B cell (primary cell): ENCODE measurements at regions not wholly inside any gene's neighbourhood (a gene's known extent, or its start where the extent isn't known, plus 50 kb on each side); places are given as distances from the start of the nearest gene placed in this dataset.

Experiments used
- ATAC-seq: fragments of 200-7000 bp; cut with Tn5 transposase; one replicate; pipeline ENCODE4 v1.10.0; 2021; ENCODE audit warnings: low read depth, mild to moderate bottlenecking, moderate number of reproducible peaks, moderate library complexity
- CTCF ChIA-PET: fragments of 350-600 bp; sonication (Branson Sonifier 250); formaldehyde crosslinking; loops from one replicate; lab custom pipeline; 2021; ENCODE audit warnings: antibody characterized with exemption, inconsistent platforms; lab: Charles Lee
- POLR2A ChIA-PET: fragments of 350-600 bp; sonication (Branson Sonifier 250); formaldehyde crosslinking; loops from one replicate; lab custom pipeline; 2021; ENCODE audit warnings: antibody characterized with exemption; lab: Charles Lee
- DNase-seq: peaks from one replicate; pipeline ENCODE4 v3.0.0; 2013
- H2AFZ ChIP-seq: 2 replicates; pipeline ENCODE4 v1.6.1; 2012; ENCODE audit warnings: mild to moderate bottlenecking, low read depth, low read length; ENCODE audit not compliant: insufficient read depth, poor library complexity, severe bottlenecking
- H3K27ac ChIP-seq, 2 donors: 1 replicate in 1 of 2; 2 replicates in 1 of 2; pipeline ENCODE4 v1.5.1; 2012 to 2013; ENCODE audit warnings: low read length in 2 of 2, mild to moderate bottlenecking in 2 of 2, moderate library complexity in 1 of 2
- H3K27me3 ChIP-seq, 4 experiments: fragments of 200-600 bp in 1 of 4; sonication (generic) in 1 of 4; replicated peaks in 1 of 4; 1 replicate in 2 of 4; 2 replicates in 2 of 4; pipeline versions ENCODE4 v1.6.1 to v1.7.0; 2013 to 2016; ENCODE audit warnings: low read length in 3 of 4, mild to moderate bottlenecking in 2 of 4, mixed read lengths in 1 of 4, moderate library complexity in 1 of 4; ENCODE audit not compliant: insufficient read depth in 4 of 4, control insufficient read depth in 3 of 4; ENCODE audit errors: control extremely low read depth in 1 of 4
- H3K36me3 ChIP-seq, 2 experiments: replicated peaks in 1 of 2; 1 replicate in 1 of 2; 2 replicates in 1 of 2; pipeline versions ENCODE4 v1.6.1 to v1.7.1; 2013; ENCODE audit warnings: low read length in 1 of 2; ENCODE audit not compliant: insufficient read depth in 2 of 2, control insufficient read depth in 1 of 2; ENCODE audit errors: control extremely low read depth in 1 of 2, extremely low read depth in 1 of 2
- H3K4me1 ChIP-seq, 2 donors: fragments of 200-600 bp in 1 of 2; sonication (generic) in 1 of 2; 1 replicate in 1 of 2; 2 replicates in 1 of 2; pipeline versions ENCODE4 v1.5.1 to v1.6.1; 2013 to 2017; ENCODE audit warnings: low read length in 2 of 2; ENCODE audit not compliant: control insufficient read depth in 2 of 2, insufficient read depth in 2 of 2
- H3K4me2 ChIP-seq: replicated peaks from 2 replicates; pipeline ENCODE3; 2012; ENCODE audit warnings: mild to moderate bottlenecking, low read depth, low read length; ENCODE audit not compliant: poor library complexity, severe bottlenecking
- H3K4me3 ChIP-seq, 5 experiments: fragments of 200-600 bp in 1 of 5; sonication (generic) in 1 of 5; 1 replicate in 3 of 5; 2 replicates in 2 of 5; pipeline versions ENCODE4 v1.5.1 to v1.7.0; 2011 to 2016; ENCODE audit warnings: low read length in 4 of 5, mild to moderate bottlenecking in 4 of 5, low read depth in 2 of 5, control low read depth in 1 of 5, moderate library complexity in 1 of 5; ENCODE audit not compliant: insufficient read depth in 1 of 5; ENCODE audit errors: control extremely low read depth in 1 of 5, extremely low read depth in 1 of 5
- H3K79me2 ChIP-seq: fragments of 200-600 bp; sonication (generic); one replicate; pipeline ENCODE4 v1.6.0; 2016; ENCODE audit warnings: low read length; ENCODE audit not compliant: control insufficient read depth, insufficient read depth
- H3K9ac ChIP-seq: fragments of 200-600 bp; sonication (generic); 2 replicates; pipeline ENCODE4 v1.6.1; 2017; ENCODE audit warnings: mild to moderate bottlenecking, low read length, moderate library complexity
- H3K9me3 ChIP-seq, 3 donors: one replicate each; pipeline versions ENCODE4 v1.6.1 to v1.7.1; 2013; ENCODE audit warnings: low read length in 2 of 3; ENCODE audit not compliant: control insufficient read depth in 2 of 3, insufficient read depth in 1 of 3; ENCODE audit errors: control extremely low read depth in 1 of 3
- H4K20me1 ChIP-seq: 2 replicates; pipeline ENCODE4 v1.6.0; 2012; ENCODE audit warnings: mild to moderate bottlenecking, low read length; ENCODE audit not compliant: insufficient read depth, control insufficient read depth, poor library complexity, severe bottlenecking
- H3K27ac Mint-ChIP-seq: one replicate; pipeline ENCODE4 v1.8.0; 2021; ENCODE audit warnings: mixed read lengths
- H3K27me3 Mint-ChIP-seq: one replicate; pipeline ENCODE4 v1.8.0; 2021; ENCODE audit warnings: mixed read lengths
- H3K4me1 Mint-ChIP-seq: one replicate; pipeline ENCODE4 v1.8.0; 2021; ENCODE audit warnings: mixed read lengths
- H3K4me3 Mint-ChIP-seq: one replicate; pipeline ENCODE4 v1.8.0; 2021; ENCODE audit warnings: mixed read lengths
- H3K9me3 Mint-ChIP-seq: one replicate; pipeline ENCODE4 v1.8.0; 2022; ENCODE audit warnings: mixed read lengths; ENCODE audit not compliant: insufficient read depth
- EZH2 ChIP-seq: IDR thresholded peaks from 2 replicates; pipeline ENCODE4 v1.6.1; 2012; ENCODE audit warnings: borderline replicate concordance, low read depth, mild to moderate bottlenecking, moderate library complexity, low read length; ENCODE audit not compliant: insufficient read depth, poor library complexity, severe bottlenecking
- WGBS: methylation state at CpG from one replicate; pipeline ENCODE4 v1.1.5; 2013; ENCODE audit warnings: missing lambda C conversion rate; ENCODE audit not compliant: insufficient coverage; 5-methylcytosine and 5-hydroxymethylcytosine counted together
- intact Hi-C: fragments of 100-400 bp; cut with micrococcal nuclease; formaldehyde crosslinking; loops from one replicate; pipeline ENCODE4 v1.10.0; 2022
- TF ChIP-seq, protein P1 (sequence below): fragments of 200-600 bp; IDR thresholded peaks from one replicate; pipeline ENCODE4 v1.8.0; 2022; ENCODE audit warnings: antibody characterized with exemption, mild to moderate bottlenecking

DNA sequence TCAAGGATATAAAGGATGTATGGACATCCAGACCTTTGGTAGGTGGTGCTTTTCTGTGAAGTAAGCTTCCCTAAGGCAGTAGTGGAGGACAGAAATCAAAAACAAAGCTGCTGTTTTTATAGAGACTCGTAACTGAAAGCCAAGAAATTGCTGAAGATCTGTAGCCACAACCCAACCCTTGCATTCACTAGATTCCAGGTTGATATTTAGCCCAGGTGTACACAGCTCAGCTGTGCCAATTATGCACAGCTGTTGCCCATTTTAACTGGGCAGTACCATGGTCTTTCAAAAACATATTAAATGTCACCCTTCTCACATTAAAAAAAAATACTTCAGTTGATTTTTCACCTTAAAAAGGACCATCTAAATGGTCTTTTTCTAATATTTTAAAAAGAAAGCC is 75.8 kb downstream of the CNTN3 start:
- H2AFZ ChIP-seq = no peak overlapping the region
- intact Hi-C loops = no loop called here
- no peak overlapping the region for H3K27ac ChIP-seq
- ATAC-seq (no peak), DNase-seq (no peak)
- H3K36me3 ChIP-seq = no peaks in the 10 kb centered on the region
- CTCF ChIA-PET = no interaction called here
- H3K4me3 ChIP-seq = no peak overlapping the region
- POLR2A ChIA-PET = no interaction called here
- Mint-ChIP-seq H3K27me3 (no peaks in the 10 kb centered on the region), H3K4me1 (no peaks in the 10 kb centered on the region), H3K4me3 (no peak overlapping the region), H3K9me3 (peaks cover 5% of the 10 kb centered on the region), H3K27ac (no peak overlapping the region)
- no peaks in the 10 kb centered on the region for H4K20me1 ChIP-seq
- no peaks in the 10 kb centered on the region for H3K79me2 ChIP-seq
- 67% methylated on average over 1 of the region's 1 CpG for WGBS
- H3K9ac ChIP-seq = no peak overlapping the region
- H3K9me3 ChIP-seq = peaks cover 0 to 3% (median 0%) of the 10 kb centered on the region in 3 donors
- no peaks in the 10 kb centered on the region for H3K4me1 ChIP-seq
- no peaks in the 10 kb centered on the region for H3K27me3 ChIP-seq
- TF ChIP-seq, protein P1, sequence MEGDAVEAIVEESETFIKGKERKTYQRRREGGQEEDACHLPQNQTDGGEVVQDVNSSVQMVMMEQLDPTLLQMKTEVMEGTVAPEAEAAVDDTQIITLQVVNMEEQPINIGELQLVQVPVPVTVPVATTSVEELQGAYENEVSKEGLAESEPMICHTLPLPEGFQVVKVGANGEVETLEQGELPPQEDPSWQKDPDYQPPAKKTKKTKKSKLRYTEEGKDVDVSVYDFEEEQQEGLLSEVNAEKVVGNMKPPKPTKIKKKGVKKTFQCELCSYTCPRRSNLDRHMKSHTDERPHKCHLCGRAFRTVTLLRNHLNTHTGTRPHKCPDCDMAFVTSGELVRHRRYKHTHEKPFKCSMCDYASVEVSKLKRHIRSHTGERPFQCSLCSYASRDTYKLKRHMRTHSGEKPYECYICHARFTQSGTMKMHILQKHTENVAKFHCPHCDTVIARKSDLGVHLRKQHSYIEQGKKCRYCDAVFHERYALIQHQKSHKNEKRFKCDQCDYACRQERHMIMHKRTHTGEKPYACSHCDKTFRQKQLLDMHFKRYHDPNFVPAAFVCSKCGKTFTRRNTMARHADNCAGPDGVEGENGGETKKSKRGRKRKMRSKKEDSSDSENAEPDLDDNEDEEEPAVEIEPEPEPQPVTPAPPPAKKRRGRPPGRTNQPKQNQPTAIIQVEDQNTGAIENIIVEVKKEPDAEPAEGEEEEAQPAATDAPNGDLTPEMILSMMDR = no peak
- TF ChIP-seq EZH2 = no peak
- H3K4me2 ChIP-seq = no peak overlapping the region

DNA sequence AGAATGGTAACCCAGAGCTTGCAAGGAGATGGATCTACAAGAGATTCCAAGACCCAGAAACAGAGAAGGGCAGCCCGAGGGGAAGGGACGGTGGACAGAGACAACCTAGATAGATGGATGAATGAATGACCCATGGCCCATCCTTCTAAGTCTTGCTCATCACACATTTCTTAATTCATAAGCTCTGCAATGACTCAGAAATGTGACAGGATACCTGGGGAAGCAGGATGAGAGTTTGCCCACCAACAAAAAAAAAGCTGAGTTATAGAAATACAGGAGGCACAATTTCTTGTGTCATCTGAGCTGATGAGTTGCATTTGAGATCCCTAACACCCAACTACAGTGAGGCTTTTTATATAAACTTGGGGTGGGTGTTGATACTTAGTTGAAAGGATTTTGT is 76.6 kb downstream of the CNTN3 start:
- DNase-seq (no peak), ATAC-seq (no peak)
- Histone ChIP-seq H3K4me2 (no peak overlapping the region), H3K36me3 (no peaks in the 10 kb centered on the region), H3K27me3 (no peaks in the 10 kb centered on the region), H3K9me3 (peaks cover 0 to 3% (median 0%) of the 10 kb centered on the region in 3 donors), H3K4me1 (no peaks in the 10 kb centered on the region), H3K27ac (no peak overlapping the region), H3K4me3 (no peak overlapping the region), H3K79me2 (no peaks in the 10 kb centered on the region), H4K20me1 (no peaks in the 10 kb centered on the region), H2AFZ (no peak overlapping the region), H3K9ac (no peak overlapping the region)
- WGBS = no CpG with 5 or more reads among the region's 2 CpGs
- Mint-ChIP-seq H3K27ac (no peak overlapping the region), H3K4me1 (no peaks in the 10 kb centered on the region), H3K27me3 (no peaks in the 10 kb centered on the region), H3K9me3 (peaks cover 5% of the 10 kb centered on the region), H3K4me3 (no peak overlapping the region)
- no peak for TF ChIP-seq EZH2
- TF ChIP-seq, protein P1 = no peak
- intact Hi-C loops = no loop called here
- CTCF ChIA-PET = no interaction called here
- POLR2A ChIA-PET = no interaction called here
